Keratinocyte (primary cell): ENCODE measurements at regions not wholly inside any gene's neighbourhood (a gene's known extent, or its start where the extent isn't known, plus 50 kb on each side); places are given as distances from the start of the nearest gene placed in this dataset.

Experiments used
- EZH2 ChIP-seq: IDR thresholded peaks from one replicate; pipeline ENCODE4 v1.6.1; 2012; ENCODE audit warnings: inconsistent platforms, mild to moderate bottlenecking, low read length, moderate library complexity
- TF ChIP-seq, protein P1 (sequence below), 3 experiments: IDR thresholded peaks in 1 of 3; conservative IDR thresholded peaks in 1 of 3; optimal IDR thresholded peaks in 1 of 3; 2 replicates in 2 of 3; 3 replicates in 1 of 3; pipeline versions ENCODE3 to v1.5.1; 2011; ENCODE audit warnings: low read length in 3 of 3, mild to moderate bottlenecking in 3 of 3, moderate library complexity in 2 of 3, control low read depth in 1 of 3, inconsistent platforms in 1 of 3; ENCODE audit not compliant: insufficient read depth in 2 of 3; ENCODE audit errors: extremely low read depth in 1 of 3

- TF ChIP-seq, protein P1, sequence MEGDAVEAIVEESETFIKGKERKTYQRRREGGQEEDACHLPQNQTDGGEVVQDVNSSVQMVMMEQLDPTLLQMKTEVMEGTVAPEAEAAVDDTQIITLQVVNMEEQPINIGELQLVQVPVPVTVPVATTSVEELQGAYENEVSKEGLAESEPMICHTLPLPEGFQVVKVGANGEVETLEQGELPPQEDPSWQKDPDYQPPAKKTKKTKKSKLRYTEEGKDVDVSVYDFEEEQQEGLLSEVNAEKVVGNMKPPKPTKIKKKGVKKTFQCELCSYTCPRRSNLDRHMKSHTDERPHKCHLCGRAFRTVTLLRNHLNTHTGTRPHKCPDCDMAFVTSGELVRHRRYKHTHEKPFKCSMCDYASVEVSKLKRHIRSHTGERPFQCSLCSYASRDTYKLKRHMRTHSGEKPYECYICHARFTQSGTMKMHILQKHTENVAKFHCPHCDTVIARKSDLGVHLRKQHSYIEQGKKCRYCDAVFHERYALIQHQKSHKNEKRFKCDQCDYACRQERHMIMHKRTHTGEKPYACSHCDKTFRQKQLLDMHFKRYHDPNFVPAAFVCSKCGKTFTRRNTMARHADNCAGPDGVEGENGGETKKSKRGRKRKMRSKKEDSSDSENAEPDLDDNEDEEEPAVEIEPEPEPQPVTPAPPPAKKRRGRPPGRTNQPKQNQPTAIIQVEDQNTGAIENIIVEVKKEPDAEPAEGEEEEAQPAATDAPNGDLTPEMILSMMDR (optimal IDR thresholded peaks at IDR 0.05 in 1 of 3, IDR thresholded peaks at IDR 0.05 in 1 of 3, conservative IDR thresholded peaks at IDR 0.05 in 1 of 3; ENCODE audit: extremely low read depth in 1 of 3, insufficient read depth in 2 of 3, low read length in 3 of 3): no peak
- TF ChIP-seq EZH2: no peak
These were observed 76.7 kb upstream of the DTNA start for GRCh38 chr18:34633368-34633767.
